ENCODE measurements at regions not wholly inside any gene's neighbourhood (a gene's known extent, or its start where the extent isn't known, plus 50 kb on each side); places are given as distances from the start of the nearest gene placed in this dataset.

GRCh38 chr15:97076011-97076410 lies 745.5 kb downstream of the NR2F2 start (continued):
- TF ChIP-seq IRF1 (CRISPR knock-in tag; IDR thresholded peaks at IDR 0.05; ENCODE audit: borderline replicate concordance) (no peak), SOX6 (IDR thresholded peaks at IDR 0.05) (no peak), NELFE (IDR thresholded peaks at IDR 0.05; ENCODE audit: insufficient read depth, insufficient read length) (no peak), ZNF23 (CRISPR knock-in tag; IDR thresholded peaks at IDR 0.05) (no peak), SP1 (CRISPR knock-in tag; IDR thresholded peaks at IDR 0.05) (no peak)

- Histone ChIP-seq H3K4me1 (replicated peaks in 1 of 2; ENCODE audit: control insufficient read depth in 2 of 2, insufficient read depth in 2 of 2, low read length in 2 of 2) (no peaks in the 10 kb centered on the region), H3K27ac (ENCODE audit: extremely low read depth, low read depth, low read length) (no peak overlapping the region), H3K36me3 (ENCODE audit: control insufficient read depth, insufficient read depth, low read length) (no peaks in the 10 kb centered on the region), H3K9me3 (replicated peaks; ENCODE audit: control insufficient read depth, insufficient read depth, low read depth, low read length) (no peaks in the 10 kb centered on the region), H4K20me1 (replicated peaks; ENCODE audit: control insufficient read depth, insufficient read depth, low read length) (no peaks in the 10 kb centered on the region), H2AFZ (ENCODE audit: low read depth, low read length) (no peak overlapping the region), H3K79me2 (ENCODE audit: control insufficient read depth, insufficient read depth, low read length) (no peaks in the 10 kb centered on the region), H3K27me3 (ENCODE audit: control insufficient read depth in 2 of 2, insufficient read depth in 2 of 2, low read length in 2 of 2) (no peaks in the 10 kb centered on the region), H3K9ac (ENCODE audit: insufficient read depth in 1 of 2, low read depth in 2 of 2, low read length in 2 of 2) (no peak overlapping the region), H3K4me3 (no peak overlapping the region), H3K9me1 (ENCODE audit: control insufficient read depth, insufficient read depth, low read length) (no peaks in the 10 kb centered on the region), H3K4me2 (ENCODE audit: insufficient read depth, low read length) (no peak overlapping the region)
- ChIA-PET CTCF (ENCODE audit: low intra/inter-chr PET ratio) (no interaction called here), POLR2A (no interaction called here)
- DNase-seq (ENCODE audit: extremely low read depth in 1 of 4, low spot score in 3 of 4): no peak
- in situ Hi-C loops (cut with MboI): no loop called here
- intact Hi-C loops (cut with micrococcal nuclease): no loop called here
- no TSS peak for BruUV-seq (replicated peaks)
- ATAC-seq: no peak
- FAIRE-seq: no peak
- WGBS (ENCODE audit: insufficient coverage, low coverage, missing lambda C conversion rate): 0% methylated on average over 2 of the region's 2 CpGs
- no peak for TF ChIP-seq EZH2 (IDR thresholded peaks at IDR 0.05; ENCODE audit: borderline replicate concordance, low read depth, low read length)
- no peak for TF ChIP-seq ARID3B (CRISPR knock-in tag; IDR thresholded peaks at IDR 0.05; ENCODE audit: borderline replicate concordance)
- no peak for TF ChIP-seq MAZ (CRISPR knock-in tag; conservative IDR thresholded peaks at IDR 0.05 in 1 of 2, IDR thresholded peaks at IDR 0.05 in 1 of 2)
- TF ChIP-seq ZBTB7A (IDR thresholded peaks at IDR 0.05; ENCODE audit: borderline replicate concordance, control insufficient read depth, low read depth, low read length): no peak
- no peak for TF ChIP-seq ZNF699 (CRISPR knock-in tag; IDR thresholded peaks at IDR 0.05; ENCODE audit: insufficient replicate concordance)
- TF ChIP-seq TAF9B (IDR thresholded peaks at IDR 0.05; ENCODE audit: partially characterized antibody): no peak
- TF ChIP-seq KHSRP (IDR thresholded peaks at IDR 0.05): no peak
- TF ChIP-seq YY1 (IDR thresholded peaks at IDR 0.05; ENCODE audit: borderline replicate concordance in 1 of 3, control insufficient read depth in 1 of 3, extremely low read depth in 1 of 3, insufficient read depth in 3 of 3, insufficient read length in 1 of 3, insufficient replicate concordance in 2 of 3, low read depth in 1 of 3, low read length in 2 of 3): no peak
- TF ChIP-seq IRF2 (CRISPR knock-in tag; IDR thresholded peaks at IDR 0.05): no peak
- no peak for TF ChIP-seq NCOR1 (IDR thresholded peaks at IDR 0.05)
- no peak for TF ChIP-seq ETS1 (conservative IDR thresholded peaks at IDR 0.05; ENCODE audit: control insufficient read depth, low read depth, low read length)
- TF ChIP-seq ZNF780A (CRISPR knock-in tag; IDR thresholded peaks at IDR 0.05): no peak
- TF ChIP-seq FOXP1 (CRISPR knock-in tag; IDR thresholded peaks at IDR 0.05): no peak
Measured at GRCh38 chr15:97077975-97078374, 747.5 kb downstream of the NR2F2 start.

Data from K562 (cell line).